Lower lobe of right lung (tissue), 2 donors: ENCODE measurements at regions not wholly inside any gene's neighbourhood (a gene's known extent, or its start where the extent isn't known, plus 50 kb on each side); places are given as distances from the start of the nearest gene placed in this dataset.

Experiments used
- ATAC-seq, 2 donors: fragments of 200-7000 bp; cut with Tn5 transposase; one replicate each; pipeline ENCODE4 v1.9.1; 2020 to 2022; ENCODE audit warnings: mild to moderate bottlenecking in 2 of 2, moderate library complexity in 2 of 2
- DNase-seq: peaks from one replicate; pipeline ENCODE4 v3.0.0-alpha.2; 2020
- H3K27ac ChIP-seq: fragments of 200-600 bp; one replicate; pipeline ENCODE4 v1.8.0; 2022
- H3K27me3 ChIP-seq: fragments of 200-600 bp; one replicate; pipeline ENCODE4 v1.8.0; 2022; ENCODE audit warnings: low read depth
- H3K36me3 ChIP-seq: fragments of 200-600 bp; one replicate; pipeline ENCODE4 v1.8.0; 2022; ENCODE audit warnings: mild to moderate bottlenecking
- H3K4me1 ChIP-seq: fragments of 200-600 bp; one replicate; pipeline ENCODE4 v1.8.0; 2022
- H3K4me3 ChIP-seq: fragments of 200-600 bp; one replicate; pipeline ENCODE4 v1.8.0; 2022; ENCODE audit warnings: mild to moderate bottlenecking
- H3K9me3 ChIP-seq: fragments of 200-600 bp; one replicate; pipeline ENCODE4 v1.8.0; 2022
- intact Hi-C: fragments of 100-400 bp; cut with DNase I; formaldehyde crosslinking; loops from one replicate; pipeline ENCODE4 v1.11.0; 2022
- TF ChIP-seq, protein P1 (sequence below): fragments of 200-600 bp; IDR thresholded peaks from one replicate; pipeline ENCODE4 v1.8.0; 2022; ENCODE audit warnings: antibody characterized with exemption, mild to moderate bottlenecking
- donor health status: DM: no; HTN: yes; CAD: no; lungs with severe emphysema.

DNA sequence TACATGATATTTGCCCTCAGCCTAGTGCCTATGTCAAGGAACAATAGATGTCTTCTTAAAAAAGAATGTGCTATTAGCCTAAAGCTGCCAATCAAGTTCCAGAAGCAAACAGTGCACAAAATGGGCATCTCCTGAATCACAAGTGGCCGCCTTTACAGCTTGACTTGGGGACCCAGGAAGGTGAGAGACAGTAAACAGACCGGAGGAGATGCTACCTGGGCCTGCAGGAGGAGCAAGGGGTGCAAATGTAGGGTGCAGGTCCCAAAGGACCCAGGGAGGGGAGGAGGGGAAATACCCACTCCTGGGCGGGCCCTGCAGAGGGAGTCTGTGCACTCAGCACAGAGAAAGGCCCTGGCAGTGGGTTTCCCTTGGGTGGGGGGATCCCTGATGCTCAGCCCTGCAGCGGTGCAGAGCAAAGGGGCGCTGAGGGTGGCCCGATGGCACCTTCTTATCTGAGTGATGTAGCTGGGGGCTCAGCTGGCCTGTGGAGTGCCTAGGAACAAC is 147.7 kb downstream of the WDR11 start:
- H3K36me3 ChIP-seq = no peaks in the 10 kb centered on the region
- no peak overlapping the region for H3K27ac ChIP-seq
- H3K4me1 ChIP-seq = no peaks in the 10 kb centered on the region
- H3K4me3 ChIP-seq = no peak overlapping the region
- H3K9me3 ChIP-seq = no peaks in the 10 kb centered on the region
- no peak for DNase-seq
- TF ChIP-seq, protein P1, sequence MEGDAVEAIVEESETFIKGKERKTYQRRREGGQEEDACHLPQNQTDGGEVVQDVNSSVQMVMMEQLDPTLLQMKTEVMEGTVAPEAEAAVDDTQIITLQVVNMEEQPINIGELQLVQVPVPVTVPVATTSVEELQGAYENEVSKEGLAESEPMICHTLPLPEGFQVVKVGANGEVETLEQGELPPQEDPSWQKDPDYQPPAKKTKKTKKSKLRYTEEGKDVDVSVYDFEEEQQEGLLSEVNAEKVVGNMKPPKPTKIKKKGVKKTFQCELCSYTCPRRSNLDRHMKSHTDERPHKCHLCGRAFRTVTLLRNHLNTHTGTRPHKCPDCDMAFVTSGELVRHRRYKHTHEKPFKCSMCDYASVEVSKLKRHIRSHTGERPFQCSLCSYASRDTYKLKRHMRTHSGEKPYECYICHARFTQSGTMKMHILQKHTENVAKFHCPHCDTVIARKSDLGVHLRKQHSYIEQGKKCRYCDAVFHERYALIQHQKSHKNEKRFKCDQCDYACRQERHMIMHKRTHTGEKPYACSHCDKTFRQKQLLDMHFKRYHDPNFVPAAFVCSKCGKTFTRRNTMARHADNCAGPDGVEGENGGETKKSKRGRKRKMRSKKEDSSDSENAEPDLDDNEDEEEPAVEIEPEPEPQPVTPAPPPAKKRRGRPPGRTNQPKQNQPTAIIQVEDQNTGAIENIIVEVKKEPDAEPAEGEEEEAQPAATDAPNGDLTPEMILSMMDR = no peak
- no peaks in the 10 kb centered on the region for H3K27me3 ChIP-seq
- intact Hi-C loops = no loop called here
- ATAC-seq = no peak

DNA sequence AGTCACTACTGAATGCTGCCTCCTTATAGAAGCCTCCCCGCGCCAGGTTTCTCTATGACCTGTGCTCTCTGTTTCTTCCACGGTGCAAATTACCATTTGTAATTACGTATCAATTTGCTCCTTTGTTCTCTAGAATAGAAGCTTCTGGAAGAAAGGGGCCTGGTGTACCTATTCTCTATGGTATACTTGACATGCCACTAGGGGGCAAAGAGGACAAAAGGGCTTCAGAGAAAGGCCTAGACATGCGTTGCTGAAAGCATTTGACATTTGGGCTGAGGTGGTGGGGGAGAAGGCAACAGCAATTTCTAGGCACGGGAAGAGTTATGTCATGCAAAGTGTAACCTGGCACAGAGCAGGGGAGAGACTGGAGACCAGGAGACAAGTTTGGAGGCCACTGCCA is 148.7 kb downstream of the WDR11 start:
- TF ChIP-seq, protein P1 = no peak
- intact Hi-C loops = no loop called here
- Histone ChIP-seq H3K36me3 (no peaks in the 10 kb centered on the region), H3K4me1 (no peaks in the 10 kb centered on the region), H3K27me3 (no peaks in the 10 kb centered on the region), H3K4me3 (no peak overlapping the region), H3K27ac (no peak overlapping the region), H3K9me3 (no peaks in the 10 kb centered on the region)
- no peak for DNase-seq
- no peak for ATAC-seq

DNA sequence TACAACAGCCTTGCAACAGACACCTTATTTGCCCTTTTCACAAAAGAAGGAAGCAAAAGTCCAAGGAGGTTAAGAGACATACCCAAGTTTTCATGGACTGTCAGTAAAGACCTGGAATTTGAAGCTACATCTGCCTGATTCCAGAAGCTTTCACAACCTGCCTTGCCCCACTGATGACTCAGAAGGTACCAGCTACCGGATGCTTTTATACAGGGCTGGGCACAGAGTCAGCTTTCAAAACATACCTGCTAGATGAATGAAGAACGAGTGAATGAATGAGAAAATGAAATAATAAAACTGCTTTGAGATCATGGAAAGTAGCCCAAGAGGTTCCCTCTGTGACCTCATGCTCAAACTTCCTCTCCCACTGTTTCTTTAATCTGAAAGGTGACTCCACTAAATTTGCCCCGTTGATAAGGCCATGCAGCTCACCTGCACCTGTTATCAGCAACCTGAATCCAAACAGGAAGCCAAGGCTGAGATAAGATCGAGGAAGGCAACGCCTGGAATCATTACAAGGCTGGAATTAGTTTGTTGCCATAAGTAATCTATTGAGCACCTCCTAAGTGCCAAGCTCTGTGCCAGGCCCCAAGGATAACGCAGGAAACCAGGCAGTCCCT is 151.5 kb downstream of the WDR11 start:
- H3K9me3 ChIP-seq = peaks cover 23% of the 10 kb centered on the region
- H3K4me3 ChIP-seq = no peak overlapping the region
- no peak overlapping the region for H3K27ac ChIP-seq
- TF ChIP-seq, protein P1 = no peak
- H3K4me1 ChIP-seq = no peaks in the 10 kb centered on the region
- H3K36me3 ChIP-seq = no peaks in the 10 kb centered on the region
- peak in 1 of 2 donors; percentile 46 for ATAC-seq
- no peaks in the 10 kb centered on the region for H3K27me3 ChIP-seq
- no peak for DNase-seq
- intact Hi-C loops = no loop called here

DNA sequence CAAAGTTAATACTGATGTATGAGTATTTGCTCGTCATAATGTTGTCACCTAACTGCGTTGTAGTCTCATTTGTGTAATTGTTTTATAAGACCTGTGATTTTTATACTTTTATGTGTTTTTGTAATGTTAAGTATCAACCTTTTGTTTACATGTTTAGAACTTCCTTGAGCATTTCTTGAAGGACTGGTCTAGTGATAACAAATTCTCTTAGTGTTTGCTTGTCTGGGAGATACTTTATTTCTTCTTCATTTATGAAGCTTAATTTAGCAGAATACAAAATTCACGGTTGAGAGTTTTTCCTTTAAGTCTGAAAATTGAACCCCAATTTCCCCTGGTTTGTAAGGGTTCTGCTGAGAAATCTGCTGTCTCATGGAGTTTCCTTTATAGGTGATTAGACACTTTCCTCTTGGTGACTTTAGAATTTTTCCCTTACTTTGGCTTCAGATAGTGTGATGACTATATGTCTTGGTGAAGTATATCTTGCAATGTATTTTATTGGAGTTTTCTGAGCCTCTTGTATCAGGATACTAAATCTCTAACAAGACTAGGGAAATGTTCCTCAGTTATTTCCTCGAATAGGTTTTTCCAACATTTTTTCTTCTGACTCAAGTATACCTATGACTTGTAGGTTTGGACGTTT is 154.9 kb downstream of the WDR11 start:
- H3K27me3 ChIP-seq = no peaks in the 10 kb centered on the region
- no peak for ATAC-seq
- intact Hi-C loops = no loop called here

DNA sequence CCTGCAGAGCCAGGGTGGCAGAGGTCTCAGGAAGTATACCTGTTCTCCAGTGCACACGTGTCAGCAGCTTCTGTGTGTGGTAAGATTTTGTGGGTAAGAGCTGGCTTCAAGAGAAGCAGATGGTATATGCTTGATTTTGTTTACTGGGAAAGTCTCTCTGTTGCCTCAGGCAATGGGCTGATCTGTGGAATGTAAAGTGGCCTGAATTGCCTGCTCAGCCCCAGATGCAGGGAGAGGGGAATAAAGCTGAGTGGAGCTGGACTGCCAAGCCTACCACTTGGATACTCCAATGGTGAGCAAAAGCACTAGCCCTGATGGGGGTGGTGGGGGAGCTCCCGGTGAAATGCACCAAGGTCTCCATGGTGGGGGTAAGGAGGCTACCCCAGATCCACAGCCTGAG is 156.1 kb downstream of the WDR11 start:
- no peak for DNase-seq

More for the DNA sequence above, 154.9 kb downstream of the WDR11 start:
- Histone ChIP-seq H3K4me1 (no peaks in the 10 kb centered on the region), H3K27ac (no peak overlapping the region), H3K36me3 (no peaks in the 10 kb centered on the region), H3K9me3 (peaks cover 29% of the 10 kb centered on the region), H3K4me3 (no peak overlapping the region)
- TF ChIP-seq, protein P1 = no peak
- no peak for DNase-seq

More for the DNA sequence above, 156.1 kb downstream of the WDR11 start:
- Histone ChIP-seq H3K36me3 (no peaks in the 10 kb centered on the region), H3K9me3 (peaks cover 29% of the 10 kb centered on the region), H3K4me3 (no peak overlapping the region), H3K27me3 (no peaks in the 10 kb centered on the region), H3K27ac (no peak overlapping the region), H3K4me1 (no peaks in the 10 kb centered on the region)
- TF ChIP-seq, protein P1 = no peak
- intact Hi-C loops = no loop called here
- ATAC-seq = peak; percentile 68 to 88
